ENCODE measurements at regions not wholly inside any gene's neighbourhood (a gene's known extent, or its start where the extent isn't known, plus 50 kb on each side); places are given as distances from the start of the nearest gene placed in this dataset.

GRCh38 chr4:148822572-148823418, 380.6 kb upstream of the NR3C2 start:
- no peak for DNase-seq

- no peak for DNase-seq
Observed at GRCh38 chr4:148814030-148814429, 371.8 kb upstream of the NR3C2 start.

- no peak for DNase-seq
Observed at GRCh38 chr4:148813289-148813688, 371.1 kb upstream of the NR3C2 start.

GRCh38 chr4:148812101-148812500, 369.9 kb upstream of the NR3C2 start:
- no peak for DNase-seq

- no peak for DNase-seq
Observed at GRCh38 chr4:148810461-148810860, 368.2 kb upstream of the NR3C2 start.

GRCh38 chr4:148808416-148808815, 366.2 kb upstream of the NR3C2 start:
- DNase-seq, result no peak

- DNase-seq, result no peak
Observed at GRCh38 chr4:148800940-148801339, 358.7 kb upstream of the NR3C2 start.

GRCh38 chr4:148800336-148800885, 358.2 kb upstream of the NR3C2 start:
- peak in 6 of 56 donors; percentile 1 to 21 (median 4) for DNase-seq

- DNase-seq, result no peak
Observed at GRCh38 chr4:148795156-148795864, 353.1 kb upstream of the NR3C2 start.

- no peak for DNase-seq
Observed at GRCh38 chr4:148793221-148793620, 351.0 kb upstream of the NR3C2 start.

GRCh38 chr4:148790691-148791090, 348.5 kb upstream of the NR3C2 start:
- no peak for DNase-seq

- DNase-seq, result no peak
Observed at GRCh38 chr4:148790246-148790645, 348.0 kb upstream of the NR3C2 start.

- DNase-seq, result no peak
Observed at GRCh38 chr4:148787831-148788477, 345.7 kb upstream of the NR3C2 start.

GRCh38 chr4:148787285-148787684, 345.1 kb upstream of the NR3C2 start:
- DNase-seq, result no peak

GRCh38 chr4:148786699-148787098, 344.5 kb upstream of the NR3C2 start:
- no peak for DNase-seq

- DNase-seq, result no peak
Observed at GRCh38 chr4:148782284-148782683, 340.1 kb upstream of the NR3C2 start.

- DNase-seq, result no peak
Observed at GRCh38 chr4:148780426-148781005, 338.3 kb upstream of the NR3C2 start.

GRCh38 chr4:148779771-148780170, 337.6 kb upstream of the NR3C2 start:
- DNase-seq, result no peak

- DNase-seq, result no peak
Observed at GRCh38 chr4:148778980-148779675, 336.9 kb upstream of the NR3C2 start.

GRCh38 chr4:148776941-148777340, 334.7 kb upstream of the NR3C2 start:
- DNase-seq, result no peak

GRCh38 chr4:148774134-148774533, 331.9 kb upstream of the NR3C2 start:
- DNase-seq, result no peak
